PC-9 (cell line): ENCODE measurements at regions not wholly inside any gene's neighbourhood (a gene's known extent, or its start where the extent isn't known, plus 50 kb on each side); places are given as distances from the start of the nearest gene placed in this dataset.

Experiments
- BruUV-seq: library from RNA; stranded (reverse); fragments of 400-500 nt; replicated peaks from 2 replicates; lab custom pipeline; 2021; lab: Mats Ljungman, UMichigan
- CTCF ChIA-PET: fragments of 300-600 bp; sonication (Branson Sonifier 250); formaldehyde crosslinking; loops from one replicate; lab custom pipeline; 2022; ENCODE audit warnings: antibody characterized with exemption; lab: Charles Lee
- POLR2A ChIA-PET: fragments of 300-600 bp; sonication (Branson Sonifier 250); formaldehyde crosslinking; loops from one replicate; lab custom pipeline; 2022; ENCODE audit warnings: antibody characterized with exemption; ENCODE audit not compliant: unreplicated experiment; lab: Charles Lee
- DNase-seq, 2 experiments: peaks; one replicate each; pipeline versions ENCODE4 v3.0.0 to v3.0.0-alpha.2; 2015 to 2022; ENCODE audit warnings: mixed read lengths in 1 of 2
- H2AFZ ChIP-seq: fragments of 200-600 bp; sonication (generic); 2 replicates; pipeline ENCODE4 v1.8.1; 2017; ENCODE audit warnings: antibody characterized with exemption
- H3F3A ChIP-seq: fragments of 200-600 bp; sonication (generic); 2 replicates; pipeline ENCODE4 v1.8.1; 2017; ENCODE audit warnings: antibody characterized with exemption, mild to moderate bottlenecking, low read depth; ENCODE audit not compliant: insufficient read depth
- H3K27ac ChIP-seq: fragments of 200-600 bp; sonication (generic); 2 replicates; pipeline ENCODE4 v1.6.1; 2016; ENCODE audit warnings: mixed run types
- H3K27me3 ChIP-seq: fragments of 200-600 bp; sonication (generic); 2 replicates; pipeline ENCODE4 v1.6.1; 2016; ENCODE audit warnings: low read depth, mixed run types; ENCODE audit not compliant: insufficient read depth
- H3K36me3 ChIP-seq: fragments of 200-600 bp; sonication (generic); 2 replicates; pipeline ENCODE4 v1.6.1; 2016; ENCODE audit warnings: low read depth, mixed run types
- H3K4me1 ChIP-seq: fragments of 200-600 bp; sonication (generic); replicated peaks from 2 replicates; pipeline ENCODE4 v1.6.1; 2016; ENCODE audit warnings: mixed run types; ENCODE audit not compliant: insufficient read depth
- H3K4me2 ChIP-seq: fragments of 200-600 bp; sonication (generic); 2 replicates; pipeline ENCODE4 v1.6.1; 2017; ENCODE audit warnings: mixed run types
- H3K4me3 ChIP-seq: fragments of 200-600 bp; sonication (generic); 2 replicates; pipeline ENCODE4 v1.6.1; 2016; ENCODE audit warnings: mixed run types
- H3K79me2 ChIP-seq: fragments of 200-600 bp; sonication (generic); 2 replicates; pipeline ENCODE4 v1.6.1; 2017; ENCODE audit warnings: low read depth, mixed run types
- H3K9me2 ChIP-seq: fragments of 200-600 bp; sonication (generic); 2 replicates; pipeline ENCODE4 v1.8.1; 2017; ENCODE audit warnings: mild to moderate bottlenecking; ENCODE audit not compliant: insufficient read depth
- H3K9me3 ChIP-seq: fragments of 200-600 bp; sonication (generic); 2 replicates; pipeline ENCODE4 v1.8.1; 2016; ENCODE audit warnings: low read depth; ENCODE audit not compliant: insufficient read depth
- H4K20me1 ChIP-seq: fragments of 200-600 bp; sonication (generic); 2 replicates; pipeline ENCODE4 v1.8.1; 2017; ENCODE audit not compliant: insufficient read depth
- EZH2 ChIP-seq: fragments of 200-600 bp; sonication (generic); IDR thresholded peaks from 2 replicates; pipeline ENCODE4 v1.8.0; 2017; ENCODE audit warnings: antibody characterized with exemption, low read depth
- intact Hi-C: fragments of 100-400 bp; cut with micrococcal nuclease; formaldehyde crosslinking; loops from one replicate; pipeline ENCODE4 v1.10.0; 2022; ENCODE audit not compliant: unreplicated experiment
- TF ChIP-seq, protein P1 (sequence below): fragments of 200-600 bp; sonication (generic); conservative IDR thresholded peaks from 2 replicates; pipeline ENCODE4 v1.6.1; 2017; ENCODE audit warnings: mixed run types, antibody characterized with exemption, mild to moderate bottlenecking, moderate library complexity

- BruUV-seq, result no TSS peak
- intact Hi-C loops, result no loop called here
- Histone ChIP-seq H3K4me2 (no peak overlapping the region), H3K4me1 (no peaks in the 10 kb centered on the region), H3K36me3 (no peaks in the 10 kb centered on the region), H3F3A (no peaks in the 10 kb centered on the region), H3K9me3 (no peaks in the 10 kb centered on the region), H3K27ac (no peak overlapping the region), H3K4me3 (no peak overlapping the region), H4K20me1 (no peaks in the 10 kb centered on the region), H2AFZ (no peak overlapping the region), H3K9me2 (no peaks in the 10 kb centered on the region), H3K79me2 (no peaks in the 10 kb centered on the region), H3K27me3 (no peaks in the 10 kb centered on the region)
- CTCF ChIA-PET, result no interaction called here
- POLR2A ChIA-PET, result no interaction called here
- TF ChIP-seq, protein P1, sequence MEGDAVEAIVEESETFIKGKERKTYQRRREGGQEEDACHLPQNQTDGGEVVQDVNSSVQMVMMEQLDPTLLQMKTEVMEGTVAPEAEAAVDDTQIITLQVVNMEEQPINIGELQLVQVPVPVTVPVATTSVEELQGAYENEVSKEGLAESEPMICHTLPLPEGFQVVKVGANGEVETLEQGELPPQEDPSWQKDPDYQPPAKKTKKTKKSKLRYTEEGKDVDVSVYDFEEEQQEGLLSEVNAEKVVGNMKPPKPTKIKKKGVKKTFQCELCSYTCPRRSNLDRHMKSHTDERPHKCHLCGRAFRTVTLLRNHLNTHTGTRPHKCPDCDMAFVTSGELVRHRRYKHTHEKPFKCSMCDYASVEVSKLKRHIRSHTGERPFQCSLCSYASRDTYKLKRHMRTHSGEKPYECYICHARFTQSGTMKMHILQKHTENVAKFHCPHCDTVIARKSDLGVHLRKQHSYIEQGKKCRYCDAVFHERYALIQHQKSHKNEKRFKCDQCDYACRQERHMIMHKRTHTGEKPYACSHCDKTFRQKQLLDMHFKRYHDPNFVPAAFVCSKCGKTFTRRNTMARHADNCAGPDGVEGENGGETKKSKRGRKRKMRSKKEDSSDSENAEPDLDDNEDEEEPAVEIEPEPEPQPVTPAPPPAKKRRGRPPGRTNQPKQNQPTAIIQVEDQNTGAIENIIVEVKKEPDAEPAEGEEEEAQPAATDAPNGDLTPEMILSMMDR, result no peak
- TF ChIP-seq EZH2, result no peak
- no peak for DNase-seq
Observed at GRCh38 chr18:29383311-29384273, 1206.7 kb upstream of the CDH2 start.

GRCh38 chr18:29378651-29379136 lies 1201.8 kb upstream of the CDH2 start:
- POLR2A ChIA-PET, result no interaction called here
- intact Hi-C loops, result no loop called here

DNA sequence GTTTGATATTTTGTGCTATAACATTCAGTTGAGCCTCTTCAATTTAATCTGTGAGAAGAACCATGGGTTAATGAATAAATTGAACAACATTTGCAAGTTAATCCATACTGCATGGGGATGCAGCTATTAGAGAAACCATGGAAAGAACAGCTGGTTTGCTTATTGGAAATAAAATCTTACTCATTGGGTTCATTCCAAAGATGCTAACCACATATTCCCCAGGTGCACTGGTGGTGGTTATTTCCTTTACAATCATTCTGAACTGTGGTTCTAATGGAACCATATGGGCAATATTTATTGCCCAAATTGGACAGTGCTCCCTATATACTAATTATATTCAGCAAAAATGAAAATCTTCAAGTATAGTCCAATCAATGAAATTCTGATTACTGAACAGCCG lies 1200.4 kb upstream of the CDH2 start:
- no peak for DNase-seq
- H3K36me3 ChIP-seq, result no peaks in the 10 kb centered on the region
- BruUV-seq, result no TSS peak
- no peaks in the 10 kb centered on the region for H3K4me1 ChIP-seq
- no peak overlapping the region for H3K4me2 ChIP-seq
- H3K9me2 ChIP-seq, result no peaks in the 10 kb centered on the region
- H3F3A ChIP-seq, result no peaks in the 10 kb centered on the region
- no peak overlapping the region for H2AFZ ChIP-seq
- CTCF ChIA-PET, result no interaction called here
- no peaks in the 10 kb centered on the region for H4K20me1 ChIP-seq
- H3K4me3 ChIP-seq, result no peak overlapping the region
- no peaks in the 10 kb centered on the region for H3K79me2 ChIP-seq
- H3K27me3 ChIP-seq, result no peaks in the 10 kb centered on the region
- POLR2A ChIA-PET, result no interaction called here
- intact Hi-C loops, result no loop called here
- no peak for TF ChIP-seq EZH2
- TF ChIP-seq, protein P1, result no peak
- H3K9me3 ChIP-seq, result peaks cover 4% of the 10 kb centered on the region; the same call in 1 of the 2 replicates
- H3K27ac ChIP-seq, result no peak overlapping the region

More at GRCh38 chr18:29378651-29379136, 1201.8 kb upstream of the CDH2 start:
- no peak for DNase-seq
- Histone ChIP-seq H3K27me3 (no peaks in the 10 kb centered on the region), H4K20me1 (no peaks in the 10 kb centered on the region), H3K4me3 (no peak overlapping the region), H2AFZ (no peak overlapping the region), H3K36me3 (no peaks in the 10 kb centered on the region), H3K27ac (no peak overlapping the region), H3F3A (no peaks in the 10 kb centered on the region), H3K4me2 (no peak overlapping the region), H3K9me3 (no peaks in the 10 kb centered on the region), H3K79me2 (no peaks in the 10 kb centered on the region), H3K4me1 (no peaks in the 10 kb centered on the region), H3K9me2 (no peaks in the 10 kb centered on the region)
- TF ChIP-seq, protein P1, result no peak
- CTCF ChIA-PET, result no interaction called here
- no TSS peak for BruUV-seq
